GM12892 (cell line): ENCODE measurements at regions not wholly inside any gene's neighbourhood (a gene's known extent, or its start where the extent isn't known, plus 50 kb on each side); places are given as distances from the start of the nearest gene placed in this dataset.
"Not testable (repeated sequence)": the region's sequence is repeated elsewhere in the genome, so short reads cannot be mapped to it uniquely, and the experiment has no call there.

Experiments
- DNase-seq: peaks from one replicate; pipeline ENCODE4 v3.0.0; 2011; ENCODE audit not compliant: insufficient read length
- FAIRE-seq: peaks from 2 replicates; lab custom pipeline; 2011; peaks lifted over from hg19 to GRCh38; lab: Jason Lieb, UNC
- POLR2A ChIP-seq: IDR thresholded peaks from 2 replicates; pipeline ENCODE4 v1.6.1; 2011; ENCODE audit warnings: low read depth, low read length, control low read depth
- POLR2AphosphoS5 ChIP-seq: IDR thresholded peaks from 2 replicates; pipeline ENCODE4 v1.6.1; 2011; ENCODE audit warnings: low read depth, low read length, control low read depth
- TAF1 ChIP-seq: IDR thresholded peaks from 2 replicates; pipeline ENCODE4 v1.6.1; 2011; ENCODE audit warnings: low read depth, mild to moderate bottlenecking, control low read depth, low read length, borderline replicate concordance

DNA sequence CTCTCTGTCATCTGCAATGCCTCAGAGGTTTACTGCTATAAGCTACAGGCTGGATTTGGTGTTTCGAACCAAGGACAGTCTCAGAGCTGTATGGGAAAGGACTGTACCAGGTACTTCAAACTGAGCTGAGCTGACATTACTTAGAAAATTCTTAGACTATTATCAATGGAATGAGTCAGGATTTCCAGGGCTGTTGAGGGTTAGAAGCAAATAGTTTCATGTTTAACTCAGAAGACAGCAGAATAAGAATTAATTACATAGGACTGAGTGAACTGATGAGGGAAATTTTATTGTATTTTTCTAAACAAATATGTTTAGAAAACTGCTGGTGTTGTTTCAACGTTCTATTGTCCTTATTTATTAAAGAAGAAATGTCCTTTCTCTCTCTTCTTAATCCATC is 74.3 kb upstream of the CAPZB start:
- no peak for TF ChIP-seq POLR2AphosphoS5
- TF ChIP-seq TAF1, result no peak
- TF ChIP-seq POLR2A, result no peak
- no peak for FAIRE-seq
- no peak for DNase-seq

- no peak for FAIRE-seq
- TF ChIP-seq TAF1, result no peak
- TF ChIP-seq POLR2A, result no peak
- no peak for TF ChIP-seq POLR2AphosphoS5
Measured at GRCh38 chr1:19557609-19558051, 72.3 kb upstream of the CAPZB start.

GRCh38 chr1:19554090-19554489 is 68.8 kb upstream of the CAPZB start:
- no peak for FAIRE-seq
- no peak for DNase-seq
- TF ChIP-seq POLR2A, result no peak
- no peak for TF ChIP-seq TAF1
- TF ChIP-seq POLR2AphosphoS5, result no peak

More at GRCh38 chr1:19557609-19558051, 72.3 kb upstream of the CAPZB start:
- DNase-seq, result no peak

- TF ChIP-seq TAF1 (no peak), POLR2A (no peak), POLR2AphosphoS5 (no peak)
- FAIRE-seq, result no peak
- no peak for DNase-seq
Measured at GRCh38 chr1:19552291-19553010, 67.1 kb upstream of the CAPZB start.

GRCh38 chr1:19551837-19552236 is 66.5 kb upstream of the CAPZB start:
- FAIRE-seq, DNase-seq: not testable (repeated sequence)

- FAIRE-seq, DNase-seq: not testable (repeated sequence)
Measured at GRCh38 chr1:19550437-19550836, 65.1 kb upstream of the CAPZB start.

DNA sequence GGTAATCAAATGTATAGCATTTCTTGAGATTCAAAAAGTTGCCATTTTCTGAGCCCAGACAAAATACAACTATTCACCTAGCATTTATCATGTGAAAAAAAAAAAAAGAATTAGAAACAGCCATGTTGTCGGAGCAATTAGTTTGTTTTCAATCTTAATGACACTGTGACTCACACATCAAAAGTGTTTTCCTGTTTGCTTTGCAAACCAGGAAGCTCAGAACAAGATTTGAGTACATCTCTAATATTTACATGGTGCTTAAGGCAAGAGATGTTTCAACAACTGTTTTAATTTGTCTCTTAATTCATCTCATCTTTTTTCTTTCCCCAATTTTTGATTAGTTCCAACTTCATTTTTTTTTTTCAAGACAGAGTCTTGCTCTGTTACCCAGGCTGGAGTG is 62.5 kb upstream of the CAPZB start:
- FAIRE-seq (no peak), DNase-seq (no peak)
- no peak for TF ChIP-seq POLR2A
- no peak for TF ChIP-seq POLR2AphosphoS5
- no peak for TF ChIP-seq TAF1

- FAIRE-seq (no peak), DNase-seq (no peak)
- TF ChIP-seq TAF1 (no peak), POLR2AphosphoS5 (no peak)
Measured at GRCh38 chr1:19536519-19536918, 51.2 kb upstream of the CAPZB start.

- FAIRE-seq (no peak), DNase-seq (no peak)
- TF ChIP-seq POLR2AphosphoS5 (no peak), POLR2A (no peak), TAF1 (no peak)
Measured at GRCh38 chr1:19535214-19535613, 49.9 kb upstream of the CAPZB start.
